PC-3 (cell line): ENCODE measurements at regions not wholly inside any gene's neighbourhood (a gene's known extent, or its start where the extent isn't known, plus 50 kb on each side); places are given as distances from the start of the nearest gene placed in this dataset.

Experiments
- CTCF ChIP-seq: fragments of 300-600 bp; sonication (generic); conservative IDR thresholded peaks from 2 replicates; pipeline ENCODE4 v1.5.1; 2017; ENCODE audit warnings: antibody characterized with exemption, low read depth, mild to moderate bottlenecking, low read length
- EZH2 ChIP-seq: fragments of 300-600 bp; sonication (generic); IDR thresholded peaks from one replicate; pipeline ENCODE4 v1.6.1; 2017; ENCODE audit warnings: antibody characterized with exemption, mild to moderate bottlenecking, low read length; ENCODE audit not compliant: unreplicated experiment

DNA sequence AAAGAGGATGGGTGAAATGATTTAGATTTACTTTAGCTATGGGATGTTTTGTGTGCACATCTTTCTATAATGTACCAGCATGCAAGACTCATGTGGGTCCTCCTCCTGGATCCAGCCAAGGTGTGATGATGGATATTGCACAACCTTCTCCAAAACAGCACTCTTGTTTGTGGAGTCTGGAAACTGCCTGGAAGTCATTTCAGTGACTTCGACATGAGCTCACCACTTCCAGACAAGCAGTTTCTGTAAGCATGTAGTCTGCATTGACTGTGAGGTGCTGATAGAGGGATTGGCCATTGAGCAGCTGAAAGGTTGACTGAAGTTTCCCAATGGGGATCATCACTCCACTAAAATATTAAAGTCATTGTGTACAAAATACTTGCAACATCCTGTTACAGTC, 154.0 kb downstream of the TRIB2 start:
- TF ChIP-seq CTCF (no peak), EZH2 (no peak)
